Stimulated activated CD4-positive, alpha-beta T cell treated with anti-CD3 and anti-CD28 coated beads, Interleukin-12 subunit alpha, Interleukin-12 subunit beta, amount 100 ng/mL, for 24 hours (primary cell): ENCODE measurements at regions not wholly inside any gene's neighbourhood (a gene's known extent, or its start where the extent isn't known, plus 50 kb on each side); places are given as distances from the start of the nearest gene placed in this dataset.
"Not testable (repeated sequence)": the region's sequence is repeated elsewhere in the genome, so short reads cannot be mapped to it uniquely, and the experiment has no call there.

Source experiments
- DNase-seq, 2 experiments: peaks; one replicate each; pipeline ENCODE4 v3.0.0-alpha.2; 2020; ENCODE audit warnings: low read depth in 2 of 2

- no peak for DNase-seq
Observed at GRCh38 chr13:53101883-53102282, 73.3 kb downstream of the OLFM4 start.

- no peak for DNase-seq
Observed at GRCh38 chr13:53104136-53104535, 75.5 kb downstream of the OLFM4 start.

- DNase-seq: no peak
Observed at GRCh38 chr13:53105477-53105876, 76.9 kb downstream of the OLFM4 start.

- no peak for DNase-seq
Observed at GRCh38 chr13:53105890-53106289, 77.3 kb downstream of the OLFM4 start.

- no peak for DNase-seq
Observed at GRCh38 chr13:53110181-53110580, 81.6 kb downstream of the OLFM4 start.

GRCh38 chr13:53110614-53111013, 82.0 kb downstream of the OLFM4 start:
- DNase-seq: no peak

- no peak for DNase-seq
Observed at GRCh38 chr13:53112522-53112921, 83.9 kb downstream of the OLFM4 start.

- DNase-seq: not testable (repeated sequence)
Observed at GRCh38 chr13:53117048-53117447, 88.4 kb downstream of the OLFM4 start.

- no peak for DNase-seq
Observed at GRCh38 chr13:53121131-53121773, 92.6 kb downstream of the OLFM4 start.

GRCh38 chr13:53121919-53122318, 93.3 kb downstream of the OLFM4 start:
- no peak for DNase-seq

- DNase-seq: no peak
Observed at GRCh38 chr13:53123536-53123935, 94.9 kb downstream of the OLFM4 start.

GRCh38 chr13:53124623-53125022, 96.0 kb downstream of the OLFM4 start:
- no peak for DNase-seq

GRCh38 chr13:53126841-53127245, 98.2 kb downstream of the OLFM4 start:
- no peak for DNase-seq

- no peak for DNase-seq
Observed at GRCh38 chr13:53127373-53127772, 98.8 kb downstream of the OLFM4 start.

GRCh38 chr13:53129864-53130393, 101.3 kb downstream of the OLFM4 start:
- no peak for DNase-seq

GRCh38 chr13:53131361-53131760, 102.7 kb downstream of the OLFM4 start:
- no peak for DNase-seq

GRCh38 chr13:53135301-53135700, 106.7 kb downstream of the OLFM4 start:
- no peak for DNase-seq

GRCh38 chr13:53136554-53137215, 108.1 kb downstream of the OLFM4 start:
- no peak for DNase-seq

- no peak for DNase-seq
Observed at GRCh38 chr13:53137779-53138178, 109.2 kb downstream of the OLFM4 start.

GRCh38 chr13:53138376-53139036, 109.9 kb downstream of the OLFM4 start:
- no peak for DNase-seq

GRCh38 chr13:53141336-53141735, 112.7 kb downstream of the OLFM4 start:
- no peak for DNase-seq

- no peak for DNase-seq
Observed at GRCh38 chr13:53142306-53142705, 113.7 kb downstream of the OLFM4 start.
